HCT116 (cell line): ENCODE measurements at regions not wholly inside any gene's neighbourhood (a gene's known extent, or its start where the extent isn't known, plus 50 kb on each side); places are given as distances from the start of the nearest gene placed in this dataset.

Experiments
- ATAC-seq: fragments of 200-7000 bp; cut with Tn5 transposase; 2 replicates; pipeline ENCODE4 v1.9.1; 2020; ENCODE audit warnings: mild to moderate bottlenecking, moderate library complexity
- BruUV-seq: library from RNA; stranded (reverse); fragments of 400-500 nt; replicated peaks from 2 replicates; lab custom pipeline; 2021; lab: Mats Ljungman, UMichigan
- CTCF ChIA-PET: fragments of 300-600 bp; sonication (Branson Sonifier 250); formaldehyde crosslinking; loops from one replicate; lab custom pipeline; 2021; ENCODE audit warnings: antibody characterized with exemption; lab: Charles Lee
- POLR2A ChIA-PET: fragments of 300-600, 350-600 bp; sonication (Branson Sonifier 250); formaldehyde crosslinking; loops from one replicate; lab custom pipeline; 2021; ENCODE audit warnings: antibody characterized with exemption; lab: Charles Lee
- RAD21 ChIA-PET, 2 experiments: fragments of 300-600 bp; sonication (Branson Sonifier 250); formaldehyde crosslinking; loops; one replicate each; lab custom pipeline; 2023; ENCODE audit warnings: low total read pairs in 2 of 2; ENCODE audit not compliant: uncharacterized antibody in 2 of 2, unreplicated experiment in 2 of 2, low non-redundant PET in 1 of 2; lab: Charles Lee
- DNase-seq: peaks from one replicate; pipeline ENCODE4 v3.0.0-alpha.2; 2010; ENCODE audit warnings: low read depth, low spot score
- H2AFZ ChIP-seq: fragments of 200-600 bp; shearing (Covaris generic), sonication (generic); 2 replicates; pipeline ENCODE4 v1.6.1; 2017; ENCODE audit warnings: low read depth, mixed run types, mixed read lengths, antibody characterized with exemption, low read length; ENCODE audit not compliant: poor library complexity, severe bottlenecking
- H3K27ac ChIP-seq: 2 replicates; pipeline ENCODE4 v1.5.1; 2012; ENCODE audit warnings: low read depth, low read length
- H3K27me3 ChIP-seq: fragments of 200-600 bp; sonication (generic); 2 replicates; pipeline ENCODE4 v1.6.1; 2016; ENCODE audit warnings: mixed run types, low read length, mixed read lengths; ENCODE audit not compliant: insufficient read depth
- H3K36me3 ChIP-seq, 2 experiments: fragments of 200-500 bp in 1 of 2; fragments of 200-600 bp in 1 of 2; sonication (Bioruptor generic) in 1 of 2; sonication (generic) in 1 of 2; 2 replicates each; pipeline versions ENCODE4 v1.5.1 to v1.6.1; 2014 to 2016; ENCODE audit warnings: low read length in 2 of 2, inconsistent platforms in 1 of 2, mixed read lengths in 1 of 2, mixed run types in 1 of 2; ENCODE audit not compliant: insufficient read depth in 2 of 2, control insufficient read depth in 1 of 2
- H3K4me1 ChIP-seq, 2 experiments: fragments of 200-600 bp in 1 of 2; sonication (generic) in 1 of 2; 2 replicates each; pipeline versions ENCODE4 v1.5.1 to v1.6.1; 2012 to 2017; ENCODE audit warnings: low read length in 2 of 2, inconsistent platforms in 1 of 2, mild to moderate bottlenecking in 1 of 2, mixed read lengths in 1 of 2, mixed run types in 1 of 2, moderate library complexity in 1 of 2; ENCODE audit not compliant: insufficient read depth in 2 of 2, control insufficient read depth in 1 of 2
- H3K4me2 ChIP-seq: fragments of 200-600 bp; sonication (generic); 2 replicates; pipeline ENCODE4 v1.6.1; 2017; ENCODE audit warnings: mixed run types, low read length, mixed read lengths
- H3K4me3 ChIP-seq, 2 experiments: fragments of 200-600 bp in 1 of 2; sonication (generic) in 1 of 2; replicated peaks in 1 of 2; 2 replicates each; pipeline ENCODE4 v1.5.1; 2011 to 2016; ENCODE audit warnings: low read length in 2 of 2, control low read depth in 1 of 2, low read depth in 1 of 2, mild to moderate bottlenecking in 1 of 2, mixed read lengths in 1 of 2, mixed run types in 1 of 2
- H3K79me2 ChIP-seq: fragments of 200-600 bp; sonication (generic); 2 replicates; pipeline ENCODE4 v1.6.1; 2017; ENCODE audit warnings: mild to moderate bottlenecking, mixed run types, low read length, moderate library complexity, mixed read lengths; ENCODE audit not compliant: insufficient read depth
- H3K9ac ChIP-seq: fragments of 200-600 bp; sonication (generic); 2 replicates; pipeline ENCODE4 v1.6.1; 2016; ENCODE audit warnings: low read length, mixed read lengths
- H3K9me2 ChIP-seq: fragments of 200-600 bp; sonication (generic), shearing (Covaris generic); 2 replicates; pipeline ENCODE4 v1.6.1; 2017; ENCODE audit warnings: mixed run types, mild to moderate bottlenecking, moderate library complexity; ENCODE audit not compliant: insufficient read depth
- H3K9me3 ChIP-seq, 2 experiments: fragments of 200-500 bp in 1 of 2; fragments of 200-600 bp in 1 of 2; sonication (Bioruptor generic) in 1 of 2; sonication (generic) in 1 of 2; 2 replicates each; pipeline ENCODE4 v1.6.1; 2014 to 2017; ENCODE audit warnings: low read length in 2 of 2, mixed read lengths in 2 of 2, inconsistent platforms in 1 of 2, low read depth in 1 of 2, mild to moderate bottlenecking in 1 of 2, mixed run types in 1 of 2, moderate library complexity in 1 of 2; ENCODE audit not compliant: control insufficient read depth in 1 of 2, insufficient read depth in 1 of 2
- H4K20me1 ChIP-seq: fragments of 200-600 bp; sonication (generic), shearing (Covaris generic); 2 replicates; pipeline ENCODE4 v1.6.1; 2017; ENCODE audit warnings: mixed run types, mild to moderate bottlenecking, moderate library complexity; ENCODE audit not compliant: insufficient read depth
- CBX3 ChIP-seq: IDR thresholded peaks from 2 replicates; pipeline ENCODE4 v1.6.1; 2012; ENCODE audit warnings: low read depth
- CEBPB ChIP-seq: IDR thresholded peaks from 2 replicates; pipeline ENCODE4 v1.6.1; 2012; ENCODE audit warnings: low read depth
- EGR1 ChIP-seq: IDR thresholded peaks from 2 replicates; pipeline ENCODE4 v1.6.1; 2012; ENCODE audit warnings: low read depth
- ELF1 ChIP-seq: IDR thresholded peaks from 2 replicates; pipeline ENCODE4 v1.6.1; 2012; ENCODE audit warnings: low read depth, borderline replicate concordance
- EZH2 ChIP-seq: fragments of 200-600 bp; sonication (generic); IDR thresholded peaks from 2 replicates; pipeline ENCODE4 v1.6.1; 2017; ENCODE audit warnings: antibody characterized with exemption, mixed run types
- EZH2phosphoT487 ChIP-seq: fragments of 200-600 bp; IDR thresholded peaks from 2 replicates; pipeline ENCODE4 v1.6.1; 2018; ENCODE audit warnings: antibody characterized with exemption, borderline replicate concordance
- FOSL1 ChIP-seq: IDR thresholded peaks from 2 replicates; pipeline ENCODE4 v1.6.1; 2012; ENCODE audit warnings: low read depth
- JUND ChIP-seq: IDR thresholded peaks from 2 replicates; pipeline ENCODE4 v1.6.1; 2012
- MAX ChIP-seq: IDR thresholded peaks from 2 replicates; pipeline ENCODE4 v1.6.1; 2012
- POLR2A ChIP-seq: IDR thresholded peaks from 2 replicates; pipeline ENCODE4 v1.7.0; 2011; ENCODE audit warnings: borderline replicate concordance; ENCODE audit not compliant: insufficient read depth, insufficient read length; ENCODE audit errors: extremely low read depth
- POLR2AphosphoS5 ChIP-seq: IDR thresholded peaks from 2 replicates; pipeline ENCODE4 v1.6.1; 2011; ENCODE audit warnings: mild to moderate bottlenecking, low read depth, low read length, moderate library complexity
- RAD21 ChIP-seq: IDR thresholded peaks from 2 replicates; pipeline ENCODE4 v1.6.1; 2012; ENCODE audit warnings: low read depth, mild to moderate bottlenecking
- REST ChIP-seq: IDR thresholded peaks from 2 replicates; pipeline ENCODE4 v1.6.1; 2012; ENCODE audit warnings: low read depth
- SP1 ChIP-seq: IDR thresholded peaks from 2 replicates; pipeline ENCODE4 v1.6.1; 2012; ENCODE audit warnings: low read depth
- TCF7L2 ChIP-seq: IDR thresholded peaks from 2 replicates; pipeline ENCODE4 v1.7.0; 2011; ENCODE audit warnings: borderline replicate concordance, inconsistent platforms; ENCODE audit not compliant: insufficient read depth, insufficient read length; ENCODE audit errors: extremely low read depth
- YY1 ChIP-seq: IDR thresholded peaks from 2 replicates; pipeline ENCODE4 v1.6.1; 2011; ENCODE audit warnings: low read length, low read depth, moderate library complexity, mild to moderate bottlenecking; ENCODE audit not compliant: insufficient replicate concordance; ENCODE audit errors: extremely low read depth
- ZBTB33 ChIP-seq: IDR thresholded peaks from 2 replicates; pipeline ENCODE4 v1.6.1; 2011; ENCODE audit warnings: mild to moderate bottlenecking, low read length, moderate library complexity; ENCODE audit not compliant: insufficient replicate concordance; ENCODE audit errors: extremely low read depth
- ZFX ChIP-seq: fragments of 450-650 bp; IDR thresholded peaks from 2 replicates; pipeline ENCODE4 v1.6.1; 2017
- ZNF274 ChIP-seq: fragments of 200-500 bp; sonication (Bioruptor generic); IDR thresholded peaks from 2 replicates; pipeline ENCODE4 v1.6.1; 2014; ENCODE audit warnings: mild to moderate bottlenecking, low read depth, low read length, inconsistent platforms
- intact Hi-C: fragments of 100-400 bp; cut with micrococcal nuclease; formaldehyde crosslinking; loops from 2 replicates; pipeline ENCODE4 v1.10.0; 2022

- no peak for TF ChIP-seq RAD21
- TF ChIP-seq, all 23 proteins: peak for 0
Observed at GRCh38 chr16:64455275-64455674, 666.6 kb downstream of the CDH11 start (continued).

GRCh38 chr16:64453646-64454045 is 668.2 kb downstream of the CDH11 start:
- no peaks in the 10 kb centered on the region for H3K27me3 ChIP-seq

More at GRCh38 chr16:64453646-64454045, 668.2 kb downstream of the CDH11 start:
- no peak overlapping the region for H3K4me3 ChIP-seq
- no peaks in the 10 kb centered on the region for H3K36me3 ChIP-seq
- no peak for TF ChIP-seq CEBPB
- no peak for TF ChIP-seq EZH2
- TF ChIP-seq FOSL1 = no peak
- TF ChIP-seq RAD21 = no peak
- TF ChIP-seq REST = no peak
- no peak for TF ChIP-seq YY1
- no peak for TF ChIP-seq ELF1
- no peak for TF ChIP-seq SP1
- no peak for TF ChIP-seq TCF7L2
- TF ChIP-seq JUND = no peak
- no peak for TF ChIP-seq ZFX
- no peak for TF ChIP-seq POLR2AphosphoS5
- no peak for TF ChIP-seq EZH2phosphoT487
- no peak for TF ChIP-seq MAX
- no peak for TF ChIP-seq CBX3
- no peak for TF ChIP-seq EGR1
- no peak for TF ChIP-seq POLR2A
- TF ChIP-seq ZBTB33 = no peak
- TF ChIP-seq ZNF274 = no peak
- peaks cover 11 to 24% of the 10 kb centered on the region in 2 experiments; a peak in 2 of 4 replicates for H3K9me3 ChIP-seq
- H4K20me1 ChIP-seq = no peaks in the 10 kb centered on the region
- ChIA-PET CTCF (no interaction called here), POLR2A (no interaction called here), RAD21 (no interaction called here)
- no peak overlapping the region for H3K9ac ChIP-seq
- H3K79me2 ChIP-seq = no peaks in the 10 kb centered on the region
- intact Hi-C loops = no loop called here
- no peak overlapping the region for H2AFZ ChIP-seq
- ATAC-seq = no peak
- no peak for DNase-seq
- BruUV-seq = no TSS peak
- H3K4me1 ChIP-seq = no peaks in the 10 kb centered on the region
- no peaks in the 10 kb centered on the region for H3K9me2 ChIP-seq
- no peak overlapping the region for H3K4me2 ChIP-seq
- H3K27ac ChIP-seq = no peak overlapping the region
